GM19397 (cell line): ENCODE measurements at regions not wholly inside any gene's neighbourhood (a gene's known extent, or its start where the extent isn't known, plus 50 kb on each side); places are given as distances from the start of the nearest gene placed in this dataset.
A peak's percentile ranks its signal among the peaks of the same experiment; 100 is the strongest.

Experiments used
- ATAC-seq: cut with Tn5 transposase; IDR thresholded peaks from one replicate; pipeline ENCODE4 v1.9.1; 2021; ENCODE audit warnings: mild to moderate bottlenecking, moderate library complexity; ENCODE audit not compliant: unreplicated experiment

- no peak for ATAC-seq
Observed at GRCh38 chr1:199665371-199665770, 362.1 kb upstream of the NR5A2 start.

- ATAC-seq: no peak
Observed at GRCh38 chr1:199667089-199667488, 360.4 kb upstream of the NR5A2 start.

- ATAC-seq: no peak
Observed at GRCh38 chr1:199669916-199670315, 357.6 kb upstream of the NR5A2 start.

GRCh38 chr1:199671684-199672083, 355.8 kb upstream of the NR5A2 start:
- ATAC-seq: no peak

GRCh38 chr1:199675937-199676336, 351.6 kb upstream of the NR5A2 start:
- no peak for ATAC-seq

- ATAC-seq: no peak
Observed at GRCh38 chr1:199678771-199679170, 348.7 kb upstream of the NR5A2 start.

GRCh38 chr1:199682081-199682480, 345.4 kb upstream of the NR5A2 start:
- ATAC-seq: no peak

GRCh38 chr1:199684686-199685273, 342.7 kb upstream of the NR5A2 start:
- ATAC-seq: peak; percentile 79

GRCh38 chr1:199685369-199685768, 342.1 kb upstream of the NR5A2 start:
- ATAC-seq: no peak

GRCh38 chr1:199687321-199687720, 340.2 kb upstream of the NR5A2 start:
- no peak for ATAC-seq

- ATAC-seq: no peak
Observed at GRCh38 chr1:199688133-199688676, 339.3 kb upstream of the NR5A2 start.

- ATAC-seq: no peak
Observed at GRCh38 chr1:199688774-199689173, 338.7 kb upstream of the NR5A2 start.

- ATAC-seq: no peak
Observed at GRCh38 chr1:199690496-199690895, 337.0 kb upstream of the NR5A2 start.

- ATAC-seq: no peak
Observed at GRCh38 chr1:199691540-199691939, 336.0 kb upstream of the NR5A2 start.

GRCh38 chr1:199693724-199694123, 333.8 kb upstream of the NR5A2 start:
- no peak for ATAC-seq

- ATAC-seq: no peak
Observed at GRCh38 chr1:199696225-199696624, 331.3 kb upstream of the NR5A2 start.

- ATAC-seq: no peak
Observed at GRCh38 chr1:199698222-199698621, 329.3 kb upstream of the NR5A2 start.

GRCh38 chr1:199700551-199700950, 327.0 kb upstream of the NR5A2 start:
- ATAC-seq: no peak

- ATAC-seq: no peak
Observed at GRCh38 chr1:199701726-199702125, 325.8 kb upstream of the NR5A2 start.

- no peak for ATAC-seq
Observed at GRCh38 chr1:199704231-199704630, 323.3 kb upstream of the NR5A2 start.

- no peak for ATAC-seq
Observed at GRCh38 chr1:199705825-199706224, 321.7 kb upstream of the NR5A2 start.

GRCh38 chr1:199706826-199707606, 320.5 kb upstream of the NR5A2 start:
- no peak for ATAC-seq
